IMR-90 (cell line): ENCODE measurements at regions not wholly inside any gene's neighbourhood (a gene's known extent, or its start where the extent isn't known, plus 50 kb on each side); places are given as distances from the start of the nearest gene placed in this dataset.

Experiments used
- ATAC-seq: fragments of 200-7000 bp; cut with Tn5 transposase; 2 replicates; pipeline ENCODE4 v1.9.1; 2020; ENCODE audit warnings: low read depth, mild to moderate bottlenecking, moderate library complexity
- BruUV-seq: library from RNA; stranded (reverse); fragments of 400-500 nt; replicated peaks from 2 replicates; lab custom pipeline; 2021; lab: Mats Ljungman, UMichigan
- CTCF ChIA-PET: fragments of 300-600 bp; formaldehyde crosslinking; extraction: SDS; loops from one replicate; lab custom pipeline; 2021; ENCODE audit warnings: antibody characterized with exemption; lab: Yijun Ruan, JAX
- POLR2A ChIA-PET: fragments of 300-600 bp; sonication (Branson Sonifier 250); formaldehyde crosslinking; loops from one replicate; lab custom pipeline; 2022; ENCODE audit warnings: antibody characterized with exemption; ENCODE audit not compliant: unreplicated experiment; lab: Charles Lee
- DNase-seq: peaks from one replicate; pipeline ENCODE4 v3.0.0; 2013
- H2AFZ ChIP-seq: replicated peaks from 2 replicates; pipeline ENCODE3; 2013; ENCODE audit warnings: low read length, mild to moderate bottlenecking; ENCODE audit not compliant: poor library complexity
- H2AK5ac ChIP-seq: 2 replicates; pipeline ENCODE4 v1.6.1; 2013; ENCODE audit warnings: low read depth, low read length, inconsistent platforms
- H2AK9ac ChIP-seq: replicated peaks from 2 replicates; pipeline ENCODE3; 2013; ENCODE audit warnings: mild to moderate bottlenecking, low read depth, low read length, moderate library complexity; ENCODE audit not compliant: poor library complexity
- H2BK120ac ChIP-seq: 2 replicates; pipeline ENCODE4 v1.6.1; 2013; ENCODE audit warnings: low read depth, low read length, inconsistent platforms
- H2BK15ac ChIP-seq: 3 replicates; pipeline ENCODE4 v1.6.1; 2013; ENCODE audit warnings: low read depth, low read length, inconsistent platforms
- H2BK20ac ChIP-seq: 2 replicates; pipeline ENCODE4 v1.6.1; 2013; ENCODE audit warnings: low read depth, mild to moderate bottlenecking, inconsistent platforms, low read length, moderate library complexity
- H2BK5ac ChIP-seq: 2 replicates; pipeline ENCODE4 v1.6.1; 2013; ENCODE audit warnings: mild to moderate bottlenecking, low read depth, low read length, inconsistent platforms; ENCODE audit not compliant: poor library complexity, severe bottlenecking
- H3K14ac ChIP-seq: replicated peaks from 2 replicates; pipeline ENCODE4 v1.6.1; 2013; ENCODE audit warnings: low read depth, low read length, inconsistent platforms
- H3K18ac ChIP-seq: 2 replicates; pipeline ENCODE4 v1.6.1; 2013; ENCODE audit warnings: low read depth, low read length, control low read depth
- H3K23ac ChIP-seq: 2 replicates; pipeline ENCODE4 v1.6.1; 2013; ENCODE audit warnings: low read depth, low read length, inconsistent platforms
- H3K27ac ChIP-seq: 2 replicates; pipeline ENCODE4 v1.5.1; 2013; ENCODE audit warnings: mild to moderate bottlenecking, control low read depth, low read length; ENCODE audit not compliant: insufficient read depth
- H3K27me3 ChIP-seq: 2 replicates; pipeline ENCODE4 v1.6.1; 2013; ENCODE audit warnings: low read length; ENCODE audit not compliant: control insufficient read depth, insufficient read depth
- H3K36me3 ChIP-seq: 2 replicates; pipeline ENCODE4 v1.6.1; 2013; ENCODE audit warnings: low read length, mixed read lengths; ENCODE audit not compliant: control insufficient read depth, insufficient read depth
- H3K4ac ChIP-seq: 2 replicates; pipeline ENCODE4 v1.6.1; 2013; ENCODE audit warnings: low read depth, low read length, inconsistent platforms
- H3K4me1 ChIP-seq: 2 replicates; pipeline ENCODE4 v1.6.1; 2013; ENCODE audit warnings: low read length, mixed read lengths; ENCODE audit not compliant: control insufficient read depth, insufficient read depth
- H3K4me2 ChIP-seq: 2 replicates; pipeline ENCODE4 v1.6.1; 2013; ENCODE audit warnings: low read depth, mild to moderate bottlenecking, control low read depth, low read length, moderate library complexity
- H3K4me3 ChIP-seq: 2 replicates; pipeline ENCODE4 v1.5.1; 2013; ENCODE audit warnings: low read depth, mild to moderate bottlenecking, control low read depth, low read length, moderate library complexity; ENCODE audit not compliant: insufficient read depth
- H3K56ac ChIP-seq: 2 replicates; pipeline ENCODE4 v1.6.1; 2013; ENCODE audit warnings: low read length, inconsistent platforms; ENCODE audit not compliant: insufficient read depth; ENCODE audit errors: extremely low read depth
- H3K79me1 ChIP-seq, 2 experiments: 2 replicates each; pipeline ENCODE4 v1.6.1; 2013; ENCODE audit warnings: low read length in 2 of 2, inconsistent platforms in 1 of 2, low read depth in 1 of 2
- H3K9ac ChIP-seq: 2 replicates; pipeline ENCODE4 v1.6.1; 2013; ENCODE audit warnings: low read depth, low read length, control low read depth
- H3K9me1 ChIP-seq: 2 replicates; pipeline ENCODE4 v1.6.1; 2013; ENCODE audit warnings: low read length, inconsistent platforms; ENCODE audit not compliant: insufficient read depth
- H3K9me3 ChIP-seq: 2 replicates; pipeline ENCODE4 v1.6.1; 2013; ENCODE audit warnings: low read length; ENCODE audit not compliant: control insufficient read depth, insufficient read depth
- H4K20me1 ChIP-seq: 2 replicates; pipeline ENCODE4 v1.6.1; 2013; ENCODE audit warnings: low read length, inconsistent platforms; ENCODE audit not compliant: insufficient read depth
- H4K5ac ChIP-seq: 2 replicates; pipeline ENCODE4 v1.6.1; 2013; ENCODE audit warnings: mild to moderate bottlenecking, low read depth, low read length, control low read depth
- H4K8ac ChIP-seq, 2 experiments: 2 replicates each; pipeline ENCODE4 v1.6.1; 2013; ENCODE audit warnings: low read depth in 2 of 2, low read length in 2 of 2, control low read depth in 1 of 2, inconsistent platforms in 1 of 2
- H4K91ac ChIP-seq: 2 replicates; pipeline ENCODE4 v1.6.1; 2013; ENCODE audit warnings: low read depth, low read length, inconsistent platforms; ENCODE audit not compliant: insufficient read depth
- FOS ChIP-seq: fragments of 150-350 bp; IDR thresholded peaks from 2 replicates; pipeline ENCODE4 v1.6.1; 2016; ENCODE audit warnings: low read depth, low read length
- MAZ ChIP-seq: IDR thresholded peaks from 2 replicates; pipeline ENCODE4 v1.6.1; 2012; ENCODE audit warnings: low read depth, mild to moderate bottlenecking, low read length, improper control_type of control experiment, moderate library complexity, borderline replicate concordance
- MXI1 ChIP-seq: IDR thresholded peaks from 2 replicates; pipeline ENCODE4 v1.6.1; 2012; ENCODE audit warnings: low read depth, mild to moderate bottlenecking, low read length, moderate library complexity, borderline replicate concordance
- POLR2A ChIP-seq: IDR thresholded peaks from 2 replicates; pipeline ENCODE4 v1.6.1; 2012; ENCODE audit warnings: mild to moderate bottlenecking, low read depth, low read length
- RCOR1 ChIP-seq: IDR thresholded peaks from 2 replicates; pipeline ENCODE4 v1.6.1; 2012; ENCODE audit warnings: mild to moderate bottlenecking, low read length, improper control_type of control experiment; ENCODE audit not compliant: insufficient replicate concordance
- RFX5 ChIP-seq: IDR thresholded peaks from 2 replicates; pipeline ENCODE4 v1.8.0; 2012; ENCODE audit warnings: low read depth, mild to moderate bottlenecking, low read length, moderate library complexity
- WGBS, 2 experiments: methylation state at CpG; one replicate each; pipeline versions ENCODE4 v1.1.5 to v1.1.7; 2013; ENCODE audit warnings: missing lambda C conversion rate in 2 of 2; ENCODE audit not compliant: insufficient read length in 1 of 2; ENCODE audit errors: extremely low coverage in 2 of 2; 5-methylcytosine and 5-hydroxymethylcytosine counted together
- dilution Hi-C: fragments of 300-500 bp; cut with HindIII; formaldehyde crosslinking; loops from one replicate; pipeline ENCODE4 v1.14.3; 2018; ENCODE audit warnings: low sequenced_read_pairs; ENCODE audit not compliant: unreplicated experiment
- in situ Hi-C: fragments of 300-500 bp; cut with MboI; formaldehyde crosslinking; loops from 3 replicates; pipeline ENCODE4 v1.14.3; 2019; ENCODE audit warnings: low sequenced_read_pairs, inconsistent platforms, mixed read lengths
- intact Hi-C: fragments of 100-400 bp; cut with micrococcal nuclease; formaldehyde crosslinking; loops from 2 replicates; pipeline ENCODE4 v1.10.0; 2022
- TF ChIP-seq, protein P1 (sequence below): fragments of 150-350 bp; IDR thresholded peaks from 2 replicates; pipeline ENCODE4 v1.6.1; 2017; ENCODE audit warnings: mild to moderate bottlenecking, antibody characterized with exemption, low read length, low read depth

DNA sequence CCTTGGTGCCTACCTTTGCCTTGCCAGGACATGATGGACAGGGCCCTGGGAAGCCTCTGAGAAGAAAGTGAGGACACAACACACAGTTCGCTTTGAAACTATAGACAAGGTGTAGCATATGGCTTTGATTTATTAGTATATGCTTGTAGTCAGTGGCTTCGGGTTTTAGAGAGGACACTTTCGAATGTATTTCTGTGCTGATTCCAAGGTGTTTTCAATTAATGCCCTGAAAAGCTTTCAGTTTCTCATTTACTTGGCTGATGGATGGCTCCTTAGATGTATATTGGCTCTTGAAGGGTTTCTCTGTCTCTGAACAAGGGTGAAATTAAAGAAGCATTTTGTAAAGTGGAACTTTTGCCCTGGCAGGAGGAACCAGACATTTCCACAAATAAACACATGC is 106.9 kb downstream of the POSTN start:
- in situ Hi-C loops = no loop called here
- H2BK120ac ChIP-seq = peak overlapping the region; percentile 71
- no peak overlapping the region for H3K9ac ChIP-seq
- no peaks in the 10 kb centered on the region for H3K36me3 ChIP-seq
- intact Hi-C loops = no loop called here
- BruUV-seq = no TSS peak
- CTCF ChIA-PET = no interaction called here
- H3K14ac ChIP-seq = peak overlapping the region; percentile 50
- no peaks in the 10 kb centered on the region for H3K79me1 ChIP-seq
- dilution Hi-C loops = no loop called here
- H3K23ac ChIP-seq = no peak overlapping the region
- H3K4ac ChIP-seq = peak overlapping the region; percentile 62
- no peak overlapping the region for H4K5ac ChIP-seq
- no CpG with 5 or more reads among the region's 3 CpGs for WGBS, 2 experiments
- H2AK5ac ChIP-seq = peak overlapping the region; percentile 61; the same call in 1 of the 2 replicates
- H2BK5ac ChIP-seq = no peak overlapping the region
- peaks cover 5% of the 10 kb centered on the region for H3K9me1 ChIP-seq
- H4K8ac ChIP-seq = 0 out of 4 replicates have a peak overlapping the region, but pooled peaks of 1 of the 2 experiments have one; percentile 43
- POLR2A ChIA-PET = no interaction called here
- no peak overlapping the region for H3K4me3 ChIP-seq
- H2AK9ac ChIP-seq = no peak overlapping the region
- H4K91ac ChIP-seq = peak overlapping the region; percentile 48
- ATAC-seq (no peak), DNase-seq (no peak)
- no peak overlapping the region for H3K4me2 ChIP-seq
- H3K9me3 ChIP-seq = no peaks in the 10 kb centered on the region
- H3K18ac ChIP-seq = no peak overlapping the region
- H3K56ac ChIP-seq = no peak overlapping the region
- H3K4me1 ChIP-seq = peaks cover 2% of the 10 kb centered on the region; the same call in 1 of the 2 replicates
- H2AFZ ChIP-seq = no peak overlapping the region
- TF ChIP-seq POLR2A (no peak), RCOR1 (no peak), MAZ (no peak), MXI1 (no peak), RFX5 (no peak), FOS (no peak)
- TF ChIP-seq, protein P1, sequence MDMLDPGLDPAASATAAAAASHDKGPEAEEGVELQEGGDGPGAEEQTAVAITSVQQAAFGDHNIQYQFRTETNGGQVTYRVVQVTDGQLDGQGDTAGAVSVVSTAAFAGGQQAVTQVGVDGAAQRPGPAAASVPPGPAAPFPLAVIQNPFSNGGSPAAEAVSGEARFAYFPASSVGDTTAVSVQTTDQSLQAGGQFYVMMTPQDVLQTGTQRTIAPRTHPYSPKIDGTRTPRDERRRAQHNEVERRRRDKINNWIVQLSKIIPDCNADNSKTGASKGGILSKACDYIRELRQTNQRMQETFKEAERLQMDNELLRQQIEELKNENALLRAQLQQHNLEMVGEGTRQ = no peak
- no peaks in the 10 kb centered on the region for H3K27me3 ChIP-seq
- no peaks in the 10 kb centered on the region for H4K20me1 ChIP-seq
- peak overlapping the region; percentile 69; the same call in 1 of the 3 replicates for H2BK15ac ChIP-seq
- H3K27ac ChIP-seq = no peak overlapping the region
- peak overlapping the region; percentile 61 for H2BK20ac ChIP-seq
